A673 (cell line): ENCODE measurements at regions not wholly inside any gene's neighbourhood (a gene's known extent, or its start where the extent isn't known, plus 50 kb on each side); places are given as distances from the start of the nearest gene placed in this dataset.

Experiments used
- CTCF ChIP-seq: fragments of 300-800, 200-600 bp; sonication (generic); conservative IDR thresholded peaks from 2 replicates; pipeline ENCODE4 v1.5.1; 2017; ENCODE audit warnings: low read depth, mild to moderate bottlenecking, antibody characterized with exemption, low read length, moderate library complexity, mixed read lengths
- EZH2 ChIP-seq: fragments of 200-600 bp; sonication (generic); IDR thresholded peaks from 2 replicates; pipeline ENCODE4 v1.6.1; 2017; ENCODE audit warnings: borderline replicate concordance, low read depth, mild to moderate bottlenecking, mixed read lengths, antibody characterized with exemption, low read length; ENCODE audit not compliant: poor library complexity, severe bottlenecking

DNA sequence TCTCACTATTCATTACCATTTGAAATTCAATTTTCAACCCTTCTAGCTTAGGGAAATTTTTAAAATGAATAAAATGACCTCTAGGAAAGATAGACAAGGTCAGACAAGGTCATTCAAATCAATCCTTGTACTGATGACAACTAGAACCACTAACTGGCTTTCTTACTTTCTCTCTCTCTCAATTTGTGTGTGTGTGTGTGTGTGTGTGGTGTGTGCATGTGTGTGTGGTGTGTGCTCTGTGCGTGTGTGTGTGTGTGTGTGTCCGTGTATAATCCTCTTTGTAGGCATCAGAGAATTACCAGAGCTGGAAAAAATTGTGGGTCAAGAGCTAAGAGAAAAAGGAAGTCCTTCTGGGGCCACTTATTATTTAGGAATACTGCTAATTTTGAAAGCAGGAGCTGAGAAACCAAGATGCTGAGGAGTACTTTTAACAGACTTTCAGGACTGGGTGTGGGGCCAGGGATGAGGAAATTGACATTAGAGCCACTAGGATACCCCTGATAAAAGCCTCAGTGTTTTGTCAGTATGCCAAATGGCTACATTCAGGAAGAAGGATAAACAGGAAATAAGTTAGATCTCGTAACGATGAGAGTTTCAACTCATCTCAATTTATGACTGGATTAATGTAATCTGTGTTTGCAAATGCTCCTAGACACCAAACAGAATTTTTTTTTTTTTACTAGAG, 723.3 kb downstream of the CETN3 start:
- TF ChIP-seq CTCF = no peak
- TF ChIP-seq EZH2 = no peak
